ENCODE measurements at regions not wholly inside any gene's neighbourhood (a gene's known extent, or its start where the extent isn't known, plus 50 kb on each side); places are given as distances from the start of the nearest gene placed in this dataset.

- TF ChIP-seq REST (IDR thresholded peaks at IDR 0.05; ENCODE audit: unreplicated experiment) = no peak
- no peak for TF ChIP-seq ZNF114 (CRISPR knock-in tag; IDR thresholded peaks at IDR 0.05)
- no peak for TF ChIP-seq STAT1 (IDR thresholded peaks at IDR 0.05; ENCODE audit: unreplicated experiment)
- no peak for TF ChIP-seq ETS1 (IDR thresholded peaks at IDR 0.05)
These were observed 73.5 kb upstream of the ALDH1A3 start (continued) for GRCh38 chr15:100806157-100806556.

- Histone ChIP-seq H3K9me2 (ENCODE audit: insufficient read depth) (0 out of 2 replicates have a peak, but pooled peaks cover 1% of the 10 kb centered on the region), H3K4me3 (no peak overlapping the region), H3K4me2 (no peak overlapping the region), H4K20me1 (replicated peaks; ENCODE audit: insufficient read depth) (no peaks in the 10 kb centered on the region), H3F3A (replicated peaks; ENCODE audit: low read depth) (no peaks in the 10 kb centered on the region), H3K79me2 (replicated peaks; ENCODE audit: insufficient read depth) (no peaks in the 10 kb centered on the region), H3K4me1 (ENCODE audit: insufficient read depth) (no peaks in the 10 kb centered on the region), H3K27me3 (ENCODE audit: insufficient read depth) (no peaks in the 10 kb centered on the region), H3K27ac (ENCODE audit: low read depth) (no peak overlapping the region), H3K36me3 (ENCODE audit: insufficient read depth) (no peaks in the 10 kb centered on the region), H2AFZ (no peak overlapping the region)
- peaks cover 7% of the 10 kb centered on the region for H3K36me3 Mint-ChIP-seq (ENCODE audit: low read depth)
- DNase-seq (ENCODE audit: low spot score) (no peak), ATAC-seq (no peak)
- no peak overlapping the region for H3K4me3 Mint-ChIP-seq
- peaks cover 8% of the 10 kb centered on the region for H3K27me3 Mint-ChIP-seq (ENCODE audit: insufficient read depth, low read depth, poor library complexity)
- peaks cover 17% of the 10 kb centered on the region for H3K9me3 Mint-ChIP-seq
- H3K27ac Mint-ChIP-seq = no peak overlapping the region
- no peaks in the 10 kb centered on the region for H3K4me1 Mint-ChIP-seq
- no peak for TF ChIP-seq EZH2 (IDR thresholded peaks at IDR 0.05; ENCODE audit: low read depth, unreplicated experiment)
- TF ChIP-seq EZH2phosphoT487 (IDR thresholded peaks at IDR 0.05; ENCODE audit: unreplicated experiment) = no peak
- no peak for TF ChIP-seq CTCF (conservative IDR thresholded peaks at IDR 0.05; ENCODE audit: low read depth in 2 of 2)
- no peak for TF ChIP-seq STAT1 (IDR thresholded peaks at IDR 0.05; ENCODE audit: unreplicated experiment)
- TF ChIP-seq ETS1 (IDR thresholded peaks at IDR 0.05) = no peak
- TF ChIP-seq REST (IDR thresholded peaks at IDR 0.05; ENCODE audit: unreplicated experiment) = no peak
- TF ChIP-seq JUNB (IDR thresholded peaks at IDR 0.05; ENCODE audit: unreplicated experiment) = no peak
These were observed 72.6 kb upstream of the ALDH1A3 start for GRCh38 chr15:100807028-100807427.

All from GM23338 (cell line).